LHCN-M2 (cell line): ENCODE measurements at regions not wholly inside any gene's neighbourhood (a gene's known extent, or its start where the extent isn't known, plus 50 kb on each side); places are given as distances from the start of the nearest gene placed in this dataset.
"Not testable (repeated sequence)": the region's sequence is repeated elsewhere in the genome, so short reads cannot be mapped to it uniquely, and the experiment has no call there.

Experiments
- DNase-seq: peaks from one replicate; pipeline ENCODE4 v3.0.0-alpha.2; 2012; ENCODE audit warnings: low read depth

GRCh38 chr3:110389005-110389404, 682.6 kb upstream of the NECTIN3 start:
- DNase-seq: no peak

- DNase-seq: no peak
These were observed 681.2 kb upstream of the NECTIN3 start for GRCh38 chr3:110390372-110390771.

- DNase-seq: no peak
These were observed 680.6 kb upstream of the NECTIN3 start for GRCh38 chr3:110391042-110391441.

GRCh38 chr3:110391640-110392395, 679.8 kb upstream of the NECTIN3 start:
- no peak for DNase-seq

- DNase-seq: no peak
These were observed 677.7 kb upstream of the NECTIN3 start for GRCh38 chr3:110393941-110394340.

- no peak for DNase-seq
These were observed 674.5 kb upstream of the NECTIN3 start for GRCh38 chr3:110397115-110397514.

- DNase-seq: no peak
These were observed 671.3 kb upstream of the NECTIN3 start for GRCh38 chr3:110400315-110400714.

- DNase-seq: no peak
These were observed 665.6 kb upstream of the NECTIN3 start for GRCh38 chr3:110405830-110406585.

GRCh38 chr3:110413266-110413665, 658.4 kb upstream of the NECTIN3 start:
- DNase-seq: peak; percentile 33

GRCh38 chr3:110413807-110414748, 657.5 kb upstream of the NECTIN3 start:
- DNase-seq: peak; percentile 87

GRCh38 chr3:110414855-110415254, 656.8 kb upstream of the NECTIN3 start:
- peak; percentile 84 for DNase-seq

- peak; percentile 32 for DNase-seq
These were observed 652.5 kb upstream of the NECTIN3 start for GRCh38 chr3:110419096-110419495.

GRCh38 chr3:110419601-110420000, 652.0 kb upstream of the NECTIN3 start:
- peak; percentile 7 for DNase-seq

GRCh38 chr3:110420158-110420641, 651.4 kb upstream of the NECTIN3 start:
- peak; percentile 90 for DNase-seq

GRCh38 chr3:110423276-110423675, 648.3 kb upstream of the NECTIN3 start:
- no peak for DNase-seq

GRCh38 chr3:110430146-110430545, 641.5 kb upstream of the NECTIN3 start:
- DNase-seq: no peak

- no peak for DNase-seq
These were observed 635.4 kb upstream of the NECTIN3 start for GRCh38 chr3:110436209-110436608.

GRCh38 chr3:110440066-110440653, 631.5 kb upstream of the NECTIN3 start:
- DNase-seq: not testable (repeated sequence)

- no peak for DNase-seq
These were observed 617.5 kb upstream of the NECTIN3 start for GRCh38 chr3:110454066-110454465.

- DNase-seq: no peak
These were observed 615.6 kb upstream of the NECTIN3 start for GRCh38 chr3:110456001-110456400.

GRCh38 chr3:110456438-110457138, 615.0 kb upstream of the NECTIN3 start:
- no peak for DNase-seq
